AG08396 (cell line): ENCODE measurements at regions not wholly inside any gene's neighbourhood (a gene's known extent, or its start where the extent isn't known, plus 50 kb on each side); places are given as distances from the start of the nearest gene placed in this dataset.
A peak's percentile ranks its signal among the peaks of the same experiment; 100 is the strongest.

ENCODE experiments used
- DNase-seq: peaks from one replicate; pipeline ENCODE4 v3.0.0; 2012; ENCODE audit warnings: low spot score, mixed read lengths

DNA sequence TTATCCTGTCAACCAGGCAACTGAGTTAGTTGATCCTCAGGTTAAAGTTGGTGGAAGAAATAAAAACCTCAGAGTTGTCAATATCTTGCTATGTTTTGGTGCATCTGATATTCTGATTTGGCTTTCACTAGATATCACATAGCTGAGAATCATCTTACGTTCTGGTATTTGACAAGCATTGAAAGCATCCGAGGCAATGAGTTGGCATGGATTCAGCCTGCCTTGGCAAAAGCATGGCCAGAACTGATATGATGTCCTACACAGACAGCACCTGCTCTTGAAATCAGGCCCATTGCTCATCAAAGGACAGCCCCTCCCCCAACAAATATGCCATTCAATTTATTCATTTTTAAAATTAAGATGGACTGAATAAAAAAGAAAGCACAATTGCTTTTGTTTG, 320.7 kb upstream of the ATP2B1 start:
- DNase-seq, result no peak

DNA sequence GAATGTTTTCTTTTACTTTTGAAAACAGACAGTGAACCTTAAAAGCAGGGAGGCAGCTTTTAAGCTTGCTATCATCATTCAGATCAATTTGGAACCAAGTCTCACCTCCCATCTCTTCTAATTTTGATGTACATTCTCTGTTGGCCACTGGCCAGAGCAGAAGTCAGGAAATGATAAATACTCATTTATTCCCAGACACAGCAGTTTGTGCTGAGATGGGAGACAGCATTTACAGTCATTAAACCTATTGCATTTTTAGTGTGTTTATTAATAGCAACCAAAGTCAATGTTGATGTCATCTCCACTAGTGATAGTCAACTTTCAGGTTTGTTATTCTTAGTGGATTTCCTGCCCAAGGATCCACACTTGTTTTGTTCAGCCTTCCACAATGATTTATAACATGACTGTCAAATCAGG, 320.0 kb upstream of the ATP2B1 start:
- no peak for DNase-seq

DNA sequence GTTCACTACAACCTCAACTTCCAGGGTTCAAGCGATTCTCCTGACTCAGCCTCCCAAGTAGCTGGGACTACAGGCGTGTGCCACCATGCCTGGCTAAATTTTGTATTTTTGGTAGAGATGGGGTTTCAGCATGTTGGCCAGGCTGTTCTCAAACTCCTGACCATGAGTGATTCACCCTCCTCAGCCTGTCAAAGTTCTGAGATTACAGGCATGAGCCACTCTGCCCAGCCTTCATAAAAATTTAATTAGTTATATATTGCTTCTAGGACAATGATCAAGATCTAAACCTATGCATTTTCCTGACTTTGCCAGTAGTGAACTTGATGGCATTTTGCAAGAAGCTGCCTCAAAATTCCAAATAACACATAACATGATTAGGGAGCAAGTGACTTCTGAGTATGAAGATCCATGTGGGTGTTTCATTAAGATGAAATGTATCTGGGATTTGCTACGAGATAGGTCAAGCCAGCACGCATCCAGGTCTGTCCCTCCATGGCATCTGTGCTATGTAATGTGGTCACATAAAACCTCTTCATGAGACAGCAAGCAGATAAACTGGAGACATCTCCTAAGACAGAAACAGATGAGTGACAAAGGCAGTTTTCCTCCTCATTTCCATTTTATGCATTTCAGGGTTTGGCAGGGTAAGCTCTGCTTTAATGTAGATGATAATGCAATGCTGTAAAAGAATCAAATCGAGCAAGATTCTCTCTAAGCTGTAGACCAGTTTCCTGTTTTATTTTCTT, 319.4 kb upstream of the ATP2B1 start:
- no peak for DNase-seq

DNA sequence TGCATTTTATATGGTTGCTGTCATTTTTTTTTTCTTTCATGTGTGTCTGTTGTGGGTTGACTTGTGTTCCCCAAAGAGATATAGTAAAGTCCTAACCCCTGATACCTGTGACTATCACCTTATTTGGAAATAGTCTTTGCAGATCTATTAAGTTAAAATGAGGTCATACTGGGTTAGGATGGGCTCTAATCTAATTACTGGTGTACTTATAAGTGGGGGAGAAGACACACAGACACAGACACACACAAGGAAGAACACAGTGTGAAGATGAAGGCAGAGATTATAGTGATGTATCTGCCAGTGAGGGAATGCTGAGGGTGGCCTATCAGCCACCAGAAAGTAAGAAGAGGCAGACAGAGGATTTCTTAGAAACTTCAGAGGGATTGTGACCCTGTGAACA, 318.4 kb upstream of the ATP2B1 start:
- no peak for DNase-seq

GRCh38 chr12:90026516-90026915, 317.9 kb upstream of the ATP2B1 start:
- DNase-seq, result no peak

DNA sequence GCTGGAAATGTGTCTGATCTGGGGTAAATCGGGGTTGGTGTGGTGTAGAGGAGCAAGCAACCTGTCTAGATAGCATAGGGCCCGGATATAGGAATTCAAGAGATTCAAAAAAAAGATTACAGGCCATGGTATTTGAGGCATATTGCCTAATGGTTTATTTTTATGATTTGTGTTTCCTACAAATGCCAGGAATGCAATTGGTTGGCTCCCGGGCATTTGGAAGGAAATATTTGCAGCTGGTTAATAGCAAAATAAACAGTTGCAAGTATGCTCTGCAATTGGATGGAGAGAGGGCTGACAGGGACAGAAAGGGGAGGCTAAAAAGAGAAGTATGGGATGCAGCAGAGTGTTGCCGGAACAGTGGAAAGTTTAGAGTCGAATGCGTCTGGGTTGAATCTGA, 315.6 kb upstream of the ATP2B1 start:
- peak; percentile 44 for DNase-seq

DNA sequence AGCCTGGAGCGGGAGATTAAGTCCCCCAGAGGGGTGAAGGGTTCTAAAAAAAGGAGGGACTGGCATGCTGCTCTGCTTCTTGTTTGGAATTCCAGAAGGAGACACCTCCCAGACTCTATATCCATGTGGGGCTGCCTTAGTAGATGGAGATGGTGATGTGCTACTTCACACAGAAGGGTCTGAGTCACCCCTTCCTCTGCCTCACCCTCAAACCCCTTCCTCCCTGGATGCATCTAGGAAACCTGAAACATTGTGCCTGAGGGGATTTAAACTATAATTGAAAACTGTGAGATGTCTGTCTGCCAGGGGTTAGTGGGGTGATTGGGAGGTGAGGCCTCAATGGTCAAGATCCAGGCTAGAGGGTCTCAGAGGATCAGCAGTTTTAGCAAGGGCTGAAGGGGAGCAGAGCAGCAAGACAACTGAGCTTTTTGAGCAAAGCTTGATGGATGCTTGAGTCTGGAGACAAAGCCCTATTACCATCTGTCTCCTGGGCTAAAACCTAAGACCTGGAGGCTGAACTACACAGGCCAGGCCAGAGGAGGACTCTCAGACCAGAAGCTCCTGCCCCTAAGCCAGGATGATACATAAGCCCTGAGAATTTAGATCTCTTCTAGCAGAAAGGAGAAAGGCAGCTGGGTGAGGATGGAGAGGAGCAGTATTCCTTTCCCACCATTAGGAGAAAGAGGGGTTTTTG, 314.7 kb upstream of the ATP2B1 start:
- no peak for DNase-seq

DNA sequence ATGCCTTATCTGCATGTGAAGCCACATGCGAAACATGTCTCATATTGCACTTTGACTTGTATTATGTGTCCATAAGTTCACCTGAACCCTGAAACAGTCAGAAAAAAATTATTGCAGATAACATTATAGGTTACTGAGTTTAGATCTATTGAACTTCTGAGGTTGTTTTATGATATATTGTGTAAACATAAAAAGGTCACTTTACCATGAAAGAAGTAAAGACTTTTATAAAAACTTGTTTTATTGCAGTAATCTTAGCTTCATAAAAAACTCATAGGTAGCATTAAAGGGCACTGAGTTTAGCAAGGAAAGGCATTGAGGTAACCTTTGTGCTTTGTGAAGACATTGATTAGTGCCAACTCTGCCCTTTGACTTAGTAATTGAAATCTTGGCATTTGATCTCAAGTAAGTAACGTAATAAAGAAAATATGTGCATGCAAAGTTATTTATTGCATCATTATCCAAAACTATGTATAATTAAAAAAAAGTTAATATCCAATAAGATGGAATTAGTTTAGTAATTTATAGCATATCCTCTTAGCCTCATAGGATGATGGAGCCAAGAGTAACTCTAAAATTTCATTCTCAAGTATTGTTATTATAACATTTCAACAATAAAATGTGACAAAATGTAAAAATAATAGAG, 313.3 kb upstream of the ATP2B1 start:
- no peak for DNase-seq

- no peak for DNase-seq
These were observed 312.2 kb upstream of the ATP2B1 start for GRCh38 chr12:90020881-90021280.

DNA sequence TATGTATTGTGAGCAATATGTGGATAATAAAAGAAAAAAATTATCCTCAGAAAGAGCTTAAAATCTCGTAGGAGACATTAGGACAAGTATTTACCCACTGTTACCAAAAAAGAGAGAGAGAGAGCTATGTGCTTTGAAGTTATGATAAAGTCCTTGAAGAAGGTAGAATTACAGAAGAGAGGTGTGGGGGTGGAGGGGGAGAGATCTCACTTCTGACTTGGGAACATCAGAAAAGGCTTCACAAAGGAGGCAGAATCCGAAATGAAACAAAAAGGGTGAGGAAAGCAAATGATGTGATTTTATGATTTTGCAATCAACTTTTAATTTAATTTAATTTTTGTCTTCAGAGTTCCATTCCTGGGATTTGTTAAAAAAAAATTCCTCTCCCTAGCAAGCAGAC, 311.8 kb upstream of the ATP2B1 start:
- no peak for DNase-seq

GRCh38 chr12:90020014-90020413, 311.4 kb upstream of the ATP2B1 start:
- no peak for DNase-seq

DNA sequence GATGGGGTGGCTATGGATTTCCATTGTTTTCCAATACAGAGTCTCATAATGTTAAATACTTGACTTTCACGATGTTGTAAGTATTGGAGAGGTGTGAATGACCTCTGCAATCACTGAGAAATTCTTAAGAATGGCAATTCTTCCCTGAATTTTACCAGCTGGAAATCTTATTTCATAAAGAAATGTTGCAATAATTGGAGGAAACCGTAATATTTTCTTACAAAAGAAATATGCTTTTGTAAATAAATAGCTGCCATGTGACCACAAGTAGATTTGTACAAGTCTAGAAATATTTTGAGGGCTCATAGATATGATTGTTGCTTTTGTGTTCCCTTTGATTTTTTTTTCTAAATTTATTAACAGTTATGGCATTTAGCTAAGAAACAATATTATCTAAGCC, 308.7 kb upstream of the ATP2B1 start:
- no peak for DNase-seq

DNA sequence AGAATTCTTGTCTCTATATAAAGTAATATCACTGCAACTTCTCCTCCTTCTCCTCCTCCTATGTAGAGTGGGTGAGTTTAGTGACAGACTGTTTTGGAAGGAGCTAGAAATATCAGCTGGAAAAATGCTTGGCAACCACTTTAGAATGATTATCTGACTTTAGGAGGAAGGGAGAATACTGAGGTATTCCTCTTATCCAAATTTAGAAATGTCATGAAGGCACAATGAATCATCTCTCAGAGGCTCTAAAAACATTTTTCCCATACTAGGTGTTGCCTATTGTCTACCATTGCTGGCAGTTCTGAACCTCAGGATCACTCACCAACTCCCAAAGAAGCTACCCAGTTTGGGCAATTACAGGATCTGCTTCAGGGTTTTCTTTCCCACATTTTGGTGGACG, 306.6 kb upstream of the ATP2B1 start:
- no peak for DNase-seq

DNA sequence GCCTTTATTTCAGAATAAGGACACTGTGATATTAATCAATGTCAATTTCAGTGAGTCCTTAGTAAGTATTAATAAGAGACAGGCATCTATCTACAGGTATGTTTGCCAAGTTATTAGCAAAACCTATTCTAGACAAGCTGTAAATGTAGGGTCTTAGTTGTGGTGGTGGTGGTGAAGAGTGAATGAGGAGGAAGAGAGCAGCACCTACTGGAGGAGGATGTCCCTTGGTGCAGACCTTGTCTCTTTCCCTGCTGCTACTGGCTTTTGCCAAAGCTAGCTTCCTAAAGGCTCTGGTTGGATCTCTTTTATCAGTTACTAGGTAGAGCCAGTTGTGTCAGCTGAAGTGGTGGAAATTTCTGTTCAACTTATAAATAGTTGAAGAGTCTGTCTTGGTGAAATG, 304.8 kb upstream of the ATP2B1 start:
- DNase-seq, result no peak

DNA sequence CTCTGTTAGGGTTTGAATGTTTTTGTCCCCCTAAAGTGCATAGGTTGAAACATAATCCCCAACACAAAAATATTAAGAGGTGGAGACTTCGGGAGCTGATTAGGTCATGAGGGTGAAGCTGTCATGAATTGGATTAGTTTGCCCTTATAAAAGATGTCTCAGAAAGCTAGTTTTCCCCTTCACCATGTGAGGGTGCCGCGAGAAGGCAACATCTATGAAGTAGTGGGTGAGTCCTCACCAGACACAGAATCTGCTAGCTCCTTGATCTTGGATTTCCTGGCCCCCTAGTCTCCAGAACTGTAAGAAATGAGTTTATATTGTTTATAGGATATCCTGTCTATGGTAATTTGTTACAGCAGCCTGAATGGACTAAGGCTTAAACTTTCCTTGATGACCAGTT, 301.5 kb upstream of the ATP2B1 start:
- DNase-seq, result no peak

DNA sequence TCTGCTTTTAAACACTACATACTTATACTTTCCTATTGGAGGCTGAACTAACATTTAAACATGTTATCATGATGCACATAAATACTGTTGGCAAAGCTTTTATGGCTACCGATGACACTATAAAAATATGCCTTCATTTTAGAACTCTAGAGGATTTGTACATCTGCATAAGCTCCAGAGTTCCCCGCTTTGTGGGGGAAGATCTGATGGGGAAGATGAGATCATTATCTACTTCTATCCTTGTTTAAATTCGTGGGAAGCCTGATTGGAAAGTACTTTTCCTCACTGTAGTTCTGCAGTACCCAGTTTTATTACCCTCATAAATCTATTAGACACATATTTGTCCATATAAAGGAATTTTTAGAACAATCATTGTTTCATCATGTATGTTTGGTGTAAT, 299.6 kb upstream of the ATP2B1 start:
- DNase-seq, result no peak

- DNase-seq, result no peak
These were observed 295.9 kb upstream of the ATP2B1 start for GRCh38 chr12:90004319-90005074.

- no peak for DNase-seq
These were observed 295.1 kb upstream of the ATP2B1 start for GRCh38 chr12:90003688-90004087.

DNA sequence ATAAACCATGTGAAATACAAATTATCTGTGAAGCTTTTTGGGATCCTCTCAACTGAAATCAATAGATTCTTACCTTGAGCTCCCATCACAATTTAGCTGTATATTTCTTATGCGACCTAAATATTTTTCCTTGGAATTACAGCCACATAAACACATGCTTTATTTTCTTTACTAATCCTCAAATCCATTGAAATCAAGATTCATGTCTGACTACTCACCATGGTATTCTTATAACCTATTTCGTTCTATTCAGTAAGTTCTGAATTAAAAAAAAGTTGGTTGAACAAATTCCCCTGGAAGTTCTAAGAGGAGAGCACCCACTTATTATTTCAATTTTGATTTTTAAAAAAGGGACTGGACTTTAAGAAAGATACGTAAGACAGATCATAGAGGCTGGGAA, 292.1 kb upstream of the ATP2B1 start:
- no peak for DNase-seq

GRCh38 chr12:89999699-90000505, 291.3 kb upstream of the ATP2B1 start:
- DNase-seq, result no peak

DNA sequence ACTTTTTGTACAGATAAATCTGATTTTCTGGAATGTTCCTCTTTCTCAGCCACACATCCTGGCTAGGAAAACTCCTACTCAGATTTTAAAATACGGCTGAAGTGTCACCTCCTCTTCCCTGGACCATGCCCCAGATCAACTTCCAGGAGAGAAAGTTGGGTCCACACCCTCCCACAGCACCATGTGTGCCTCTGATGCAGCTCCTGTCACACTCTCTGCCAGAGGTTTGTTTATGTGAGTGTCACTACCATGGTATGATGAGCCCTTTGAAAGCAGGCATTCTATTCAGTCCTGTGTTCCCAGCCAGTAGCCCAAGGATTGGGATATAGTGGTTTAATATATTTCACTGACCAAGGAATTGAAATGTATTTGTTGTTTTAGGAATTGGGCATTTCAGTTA, 287.2 kb upstream of the ATP2B1 start:
- DNase-seq, result peak; percentile 16

GRCh38 chr12:89994911-89995310, 286.3 kb upstream of the ATP2B1 start:
- DNase-seq, result no peak
